NCI-H2227 treated with DMSO at 0.1 percent for 48 hours (cell line): ENCODE measurements at regions not wholly inside any gene's neighbourhood (a gene's known extent, or its start where the extent isn't known, plus 50 kb on each side); places are given as distances from the start of the nearest gene placed in this dataset.
A peak's percentile ranks its signal among the peaks of the same experiment; 100 is the strongest.

Experiments
- DNase-seq: peaks from one replicate; lab custom pipeline; 2025; lab: John Stamatoyannopoulos, UW

GRCh38 chr2:79355569-79355968 lies 157.3 kb upstream of the CTNNA2 start:
- no peak for DNase-seq

GRCh38 chr2:79327460-79327859 lies 167.9 kb upstream of the REG3A start:
- no peak for DNase-seq

- no peak for DNase-seq
These were observed 161.3 kb upstream of the REG3A start for GRCh38 chr2:79320871-79321270.

GRCh38 chr2:79294994-79295393 lies 135.4 kb upstream of the REG3A start:
- no peak for DNase-seq

GRCh38 chr2:79292958-79293315 lies 133.4 kb upstream of the REG3A start:
- DNase-seq, result no peak

GRCh38 chr2:79292239-79292957 lies 132.8 kb upstream of the REG3A start:
- DNase-seq, result no peak

- no peak for DNase-seq
These were observed 116.3 kb upstream of the REG3A start for GRCh38 chr2:79275863-79276262.

- DNase-seq, result no peak
These were observed 115.6 kb upstream of the REG3A start for GRCh38 chr2:79275197-79275596.

GRCh38 chr2:79272616-79273015 lies 113.1 kb upstream of the REG3A start:
- no peak for DNase-seq

GRCh38 chr2:79271456-79271855 lies 111.9 kb upstream of the REG3A start:
- no peak for DNase-seq

GRCh38 chr2:79260848-79261247 lies 101.3 kb upstream of the REG3A start:
- no peak for DNase-seq

GRCh38 chr2:79259959-79260358 lies 100.4 kb upstream of the REG3A start:
- no peak for DNase-seq

- no peak for DNase-seq
These were observed 99.7 kb upstream of the REG3A start for GRCh38 chr2:79259296-79259695.

GRCh38 chr2:79253243-79253774 lies 93.8 kb upstream of the REG3A start:
- no peak for DNase-seq

GRCh38 chr2:79250656-79251055 lies 91.1 kb upstream of the REG3A start:
- no peak for DNase-seq

- no peak for DNase-seq
These were observed 89.2 kb upstream of the REG3A start for GRCh38 chr2:79248776-79249175.

GRCh38 chr2:79235135-79235534 lies 75.6 kb upstream of the REG3A start:
- no peak for DNase-seq

GRCh38 chr2:79223539-79223938 lies 64.0 kb upstream of the REG3A start:
- peak; percentile 27 for DNase-seq

- peak; percentile 44 for DNase-seq
These were observed 59.9 kb upstream of the REG3A start for GRCh38 chr2:79219383-79219988.

- DNase-seq, result no peak
These were observed 50.8 kb upstream of the REG3A start for GRCh38 chr2:79210274-79210917.
